ENCODE measurements at regions not wholly inside any gene's neighbourhood (a gene's known extent, or its start where the extent isn't known, plus 50 kb on each side); places are given as distances from the start of the nearest gene placed in this dataset.

DNA sequence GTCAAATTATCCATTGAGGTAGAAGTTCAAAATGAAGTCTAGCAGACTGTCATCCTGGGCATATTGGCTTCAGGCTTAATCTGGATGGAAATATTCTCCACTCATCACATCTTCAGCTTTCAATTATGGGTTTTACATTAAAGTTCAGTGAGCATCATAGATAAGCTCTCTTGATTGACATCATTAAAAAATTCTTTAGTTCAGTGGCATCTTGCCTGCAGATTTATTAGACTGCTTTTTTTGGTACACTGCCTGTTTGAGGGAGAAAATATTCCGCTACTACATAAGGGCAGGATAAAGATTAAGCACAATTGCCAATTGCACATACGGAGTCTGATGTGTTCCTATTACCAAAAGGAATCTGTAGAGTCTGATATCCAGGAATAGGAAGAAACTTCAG is 2353.8 kb downstream of the MAT2B start:
- ChIA-PET CTCF (no interaction called here), POLR2A (no interaction called here)
- no peaks in the 10 kb centered on the region for H3K9me3 ChIP-seq (replicated peaks; ENCODE audit: control insufficient read depth, insufficient read depth, low read length)
- TF ChIP-seq FOS (IDR thresholded peaks at IDR 0.05; ENCODE audit: borderline replicate concordance, insufficient read depth, low read length) (no peak), EZH2 (IDR thresholded peaks at IDR 0.05; ENCODE audit: borderline replicate concordance, low read depth, low read length, severe bottlenecking) (no peak), POLR2A (IDR thresholded peaks at IDR 0.05; ENCODE audit: low read depth, low read length) (no peak), JUN (IDR thresholded peaks at IDR 0.05; ENCODE audit: borderline replicate concordance, insufficient read depth, insufficient read length, low read depth) (no peak), GATA2 (IDR thresholded peaks at IDR 0.05; ENCODE audit: insufficient read depth, insufficient read length, low read depth, low read length) (no peak), MYC (IDR thresholded peaks at IDR 0.05; ENCODE audit: low read depth, low read length) (no peak), POLR2AphosphoS5 (IDR thresholded peaks at IDR 0.05; ENCODE audit: insufficient read depth, low read depth, low read length) (no peak)
- TF ChIP-seq, protein P1, sequence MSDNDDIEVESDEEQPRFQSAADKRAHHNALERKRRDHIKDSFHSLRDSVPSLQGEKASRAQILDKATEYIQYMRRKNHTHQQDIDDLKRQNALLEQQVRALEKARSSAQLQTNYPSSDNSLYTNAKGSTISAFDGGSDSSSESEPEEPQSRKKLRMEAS (IDR thresholded peaks at IDR 0.05; ENCODE audit: insufficient read depth, insufficient read length), result no peak
- TF ChIP-seq, protein P2, sequence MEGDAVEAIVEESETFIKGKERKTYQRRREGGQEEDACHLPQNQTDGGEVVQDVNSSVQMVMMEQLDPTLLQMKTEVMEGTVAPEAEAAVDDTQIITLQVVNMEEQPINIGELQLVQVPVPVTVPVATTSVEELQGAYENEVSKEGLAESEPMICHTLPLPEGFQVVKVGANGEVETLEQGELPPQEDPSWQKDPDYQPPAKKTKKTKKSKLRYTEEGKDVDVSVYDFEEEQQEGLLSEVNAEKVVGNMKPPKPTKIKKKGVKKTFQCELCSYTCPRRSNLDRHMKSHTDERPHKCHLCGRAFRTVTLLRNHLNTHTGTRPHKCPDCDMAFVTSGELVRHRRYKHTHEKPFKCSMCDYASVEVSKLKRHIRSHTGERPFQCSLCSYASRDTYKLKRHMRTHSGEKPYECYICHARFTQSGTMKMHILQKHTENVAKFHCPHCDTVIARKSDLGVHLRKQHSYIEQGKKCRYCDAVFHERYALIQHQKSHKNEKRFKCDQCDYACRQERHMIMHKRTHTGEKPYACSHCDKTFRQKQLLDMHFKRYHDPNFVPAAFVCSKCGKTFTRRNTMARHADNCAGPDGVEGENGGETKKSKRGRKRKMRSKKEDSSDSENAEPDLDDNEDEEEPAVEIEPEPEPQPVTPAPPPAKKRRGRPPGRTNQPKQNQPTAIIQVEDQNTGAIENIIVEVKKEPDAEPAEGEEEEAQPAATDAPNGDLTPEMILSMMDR (IDR thresholded peaks at IDR 0.05; ENCODE audit: extremely low read depth in 1 of 2, insufficient read depth in 1 of 2, low read depth in 1 of 2, low read length in 2 of 2), result no peak
- no peak overlapping the region for H3K27ac ChIP-seq (ENCODE audit: insufficient read depth, low read depth, low read length)
- no peaks in the 10 kb centered on the region for H3K4me1 ChIP-seq (ENCODE audit: control insufficient read depth, extremely low read depth, insufficient read depth, low read length)
- no peaks in the 10 kb centered on the region for H3K36me3 ChIP-seq (ENCODE audit: control insufficient read depth in 2 of 2, extremely low read depth in 1 of 2, insufficient read depth in 2 of 2, low read length in 2 of 2)
- H3K4me3 ChIP-seq (replicated peaks in 1 of 3; ENCODE audit: insufficient read depth in 1 of 3, low read depth in 1 of 3, low read length in 3 of 3), result no peak overlapping the region
- dilution Hi-C loops (cut with MboI; ENCODE audit: extremely low pct_ligation_motif_present, low sequenced_read_pairs), result no loop called here
- H4K20me1 ChIP-seq (replicated peaks; ENCODE audit: control insufficient read depth, extremely low read depth, insufficient read depth, low read length), result no peaks in the 10 kb centered on the region
- intact Hi-C loops (cut with micrococcal nuclease), result no loop called here
- no peak overlapping the region for H3K4me2 ChIP-seq (ENCODE audit: insufficient read depth, low read length)
- H3K79me2 ChIP-seq (ENCODE audit: control insufficient read depth, insufficient read depth, low read length), result no peaks in the 10 kb centered on the region
- no peaks in the 10 kb centered on the region for H3K9me1 ChIP-seq (replicated peaks; ENCODE audit: control insufficient read depth, extremely low read depth, insufficient read depth, low read length)
- no peak for DNase-seq (ENCODE audit: low read depth, low spot score)
- H3K9ac ChIP-seq (replicated peaks; ENCODE audit: extremely low read depth, insufficient read depth, low read length), result no peak overlapping the region
- H3K27me3 ChIP-seq (ENCODE audit: control insufficient read depth in 2 of 2, insufficient read depth in 2 of 2, low read length in 2 of 2), result no peaks in the 10 kb centered on the region
- BruUV-seq (replicated peaks), result no TSS peak
- H2AFZ ChIP-seq (ENCODE audit: low read depth, low read length), result no peak overlapping the region
- no peak for FAIRE-seq

Data from endothelial cell of umbilical vein (primary cell).